ENCODE measurements at regions not wholly inside any gene's neighbourhood (a gene's known extent, or its start where the extent isn't known, plus 50 kb on each side); places are given as distances from the start of the nearest gene placed in this dataset.

- TF ChIP-seq CTCF (conservative IDR thresholded peaks at IDR 0.05 in 1 of 2, IDR thresholded peaks at IDR 0.05 in 1 of 2; ENCODE audit: extremely low read depth in 1 of 2, insufficient read depth in 1 of 2, low read depth in 1 of 2, low read length in 2 of 2) (no peak), EZH2 (IDR thresholded peaks at IDR 0.05; ENCODE audit: borderline replicate concordance, low read length) (no peak)
These were observed 74.8 kb upstream of the LRRN2 start for GRCh38 chr1:204760350-204760749.
